ENCODE measurements at regions not wholly inside any gene's neighbourhood (a gene's known extent, or its start where the extent isn't known, plus 50 kb on each side); places are given as distances from the start of the nearest gene placed in this dataset.

- H3K4me1 ChIP-seq (ENCODE audit: insufficient read depth) = no peaks in the 10 kb centered on the region
- no peaks in the 10 kb centered on the region for H3K79me2 ChIP-seq (replicated peaks; ENCODE audit: insufficient read depth)
- no peaks in the 10 kb centered on the region for H3K27me3 ChIP-seq (ENCODE audit: insufficient read depth)
- no peaks in the 10 kb centered on the region for H3K9me2 ChIP-seq (ENCODE audit: insufficient read depth)
- Mint-ChIP-seq H3K36me3 (ENCODE audit: low read depth) (no peaks in the 10 kb centered on the region), H3K4me3 (no peak overlapping the region), H3K27ac (no peak overlapping the region), H3K9me3 (no peaks in the 10 kb centered on the region; the same call in 2 of the 3 replicates), H3K27me3 (ENCODE audit: insufficient read depth, low read depth, poor library complexity) (no peaks in the 10 kb centered on the region), H3K4me1 (peaks cover 13% of the 10 kb centered on the region; the same call in 2 of the 3 replicates)
- H4K20me1 ChIP-seq (replicated peaks; ENCODE audit: insufficient read depth) = no peaks in the 10 kb centered on the region
- peak overlapping the region; percentile 63 for H2AFZ ChIP-seq
- TF ChIP-seq ZNF114 (CRISPR knock-in tag; IDR thresholded peaks at IDR 0.05) (no peak), ZNF331 (CRISPR knock-in tag; IDR thresholded peaks at IDR 0.05; ENCODE audit: low read depth) (no peak), POLR2AphosphoS5 (IDR thresholded peaks at IDR 0.05; ENCODE audit: low read depth) (no peak), EZH2 (IDR thresholded peaks at IDR 0.05; ENCODE audit: low read depth, unreplicated experiment) (no peak), CREB1 (CRISPR knock-in tag; IDR thresholded peaks at IDR 0.05; ENCODE audit: low read depth) (no peak), REST (IDR thresholded peaks at IDR 0.05; ENCODE audit: unreplicated experiment) (no peak), STAT1 (IDR thresholded peaks at IDR 0.05; ENCODE audit: unreplicated experiment) (no peak), JUNB (IDR thresholded peaks at IDR 0.05; ENCODE audit: unreplicated experiment) (no peak), NANOG (IDR thresholded peaks at IDR 0.05; ENCODE audit: borderline replicate concordance) (no peak), EZH2phosphoT487 (IDR thresholded peaks at IDR 0.05; ENCODE audit: unreplicated experiment) (no peak), ZNF462 (CRISPR knock-in tag; IDR thresholded peaks at IDR 0.05) (no peak)
- TF ChIP-seq, protein P1, sequence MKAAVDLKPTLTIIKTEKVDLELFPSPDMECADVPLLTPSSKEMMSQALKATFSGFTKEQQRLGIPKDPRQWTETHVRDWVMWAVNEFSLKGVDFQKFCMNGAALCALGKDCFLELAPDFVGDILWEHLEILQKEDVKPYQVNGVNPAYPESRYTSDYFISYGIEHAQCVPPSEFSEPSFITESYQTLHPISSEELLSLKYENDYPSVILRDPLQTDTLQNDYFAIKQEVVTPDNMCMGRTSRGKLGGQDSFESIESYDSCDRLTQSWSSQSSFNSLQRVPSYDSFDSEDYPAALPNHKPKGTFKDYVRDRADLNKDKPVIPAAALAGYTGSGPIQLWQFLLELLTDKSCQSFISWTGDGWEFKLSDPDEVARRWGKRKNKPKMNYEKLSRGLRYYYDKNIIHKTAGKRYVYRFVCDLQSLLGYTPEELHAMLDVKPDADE (IDR thresholded peaks at IDR 0.05) = no peak
- TF ChIP-seq, protein P2, sequence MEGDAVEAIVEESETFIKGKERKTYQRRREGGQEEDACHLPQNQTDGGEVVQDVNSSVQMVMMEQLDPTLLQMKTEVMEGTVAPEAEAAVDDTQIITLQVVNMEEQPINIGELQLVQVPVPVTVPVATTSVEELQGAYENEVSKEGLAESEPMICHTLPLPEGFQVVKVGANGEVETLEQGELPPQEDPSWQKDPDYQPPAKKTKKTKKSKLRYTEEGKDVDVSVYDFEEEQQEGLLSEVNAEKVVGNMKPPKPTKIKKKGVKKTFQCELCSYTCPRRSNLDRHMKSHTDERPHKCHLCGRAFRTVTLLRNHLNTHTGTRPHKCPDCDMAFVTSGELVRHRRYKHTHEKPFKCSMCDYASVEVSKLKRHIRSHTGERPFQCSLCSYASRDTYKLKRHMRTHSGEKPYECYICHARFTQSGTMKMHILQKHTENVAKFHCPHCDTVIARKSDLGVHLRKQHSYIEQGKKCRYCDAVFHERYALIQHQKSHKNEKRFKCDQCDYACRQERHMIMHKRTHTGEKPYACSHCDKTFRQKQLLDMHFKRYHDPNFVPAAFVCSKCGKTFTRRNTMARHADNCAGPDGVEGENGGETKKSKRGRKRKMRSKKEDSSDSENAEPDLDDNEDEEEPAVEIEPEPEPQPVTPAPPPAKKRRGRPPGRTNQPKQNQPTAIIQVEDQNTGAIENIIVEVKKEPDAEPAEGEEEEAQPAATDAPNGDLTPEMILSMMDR (conservative IDR thresholded peaks at IDR 0.05; ENCODE audit: low read depth in 2 of 2) = no peak
- H3K4me3 ChIP-seq = no peak overlapping the region
- H3K27ac ChIP-seq (ENCODE audit: low read depth) = no peak overlapping the region
- DNase-seq (ENCODE audit: low spot score) (peak; percentile 15), ATAC-seq (peak; percentile 71)
- H3F3A ChIP-seq (replicated peaks; ENCODE audit: low read depth) = no peaks in the 10 kb centered on the region
- H3K36me3 ChIP-seq (ENCODE audit: insufficient read depth) = no peaks in the 10 kb centered on the region
- no peak overlapping the region for H3K4me2 ChIP-seq
These were observed 57.3 kb upstream of the FGFR2 start for GRCh38 chr10:121655254-121656144.

Data from GM23338 (cell line).